Activated naive CD4-positive, alpha-beta T cell treated with anti-CD3 and anti-CD28 coated beads, Interleukin-2, amount 10 ng/mL, durations not matched to agents 7 days and 5 days (primary cell): ENCODE measurements at regions not wholly inside any gene's neighbourhood (a gene's known extent, or its start where the extent isn't known, plus 50 kb on each side); places are given as distances from the start of the nearest gene placed in this dataset.

Source experiments
- CTCF ChIA-PET: fragments of 350-600 bp; sonication (Branson Sonifier 250); formaldehyde crosslinking; loops from one replicate; lab custom pipeline; 2021; ENCODE audit warnings: antibody characterized with exemption; lab: Charles Lee
- DNase-seq: peaks from one replicate; pipeline ENCODE4 v3.0.0-alpha.2; 2020
- H3K27ac Mint-ChIP-seq: one replicate; pipeline ENCODE4 v1.8.0; 2021; ENCODE audit warnings: mild to moderate bottlenecking, moderate library complexity, mixed read lengths
- H3K27me3 Mint-ChIP-seq: one replicate; pipeline ENCODE4 v1.8.0; 2021; ENCODE audit warnings: mild to moderate bottlenecking, mixed read lengths
- H3K36me3 Mint-ChIP-seq: one replicate; pipeline ENCODE4 v1.8.0; 2021; ENCODE audit warnings: mixed read lengths
- H3K4me1 Mint-ChIP-seq: one replicate; pipeline ENCODE4 v1.8.0; 2021; ENCODE audit warnings: mixed read lengths
- H3K4me3 Mint-ChIP-seq: one replicate; pipeline ENCODE4 v1.8.0; 2021; ENCODE audit warnings: mild to moderate bottlenecking, moderate library complexity, mixed read lengths
- H3K9me3 Mint-ChIP-seq: one replicate; pipeline ENCODE4 v1.8.0; 2021; ENCODE audit warnings: mixed read lengths

DNA sequence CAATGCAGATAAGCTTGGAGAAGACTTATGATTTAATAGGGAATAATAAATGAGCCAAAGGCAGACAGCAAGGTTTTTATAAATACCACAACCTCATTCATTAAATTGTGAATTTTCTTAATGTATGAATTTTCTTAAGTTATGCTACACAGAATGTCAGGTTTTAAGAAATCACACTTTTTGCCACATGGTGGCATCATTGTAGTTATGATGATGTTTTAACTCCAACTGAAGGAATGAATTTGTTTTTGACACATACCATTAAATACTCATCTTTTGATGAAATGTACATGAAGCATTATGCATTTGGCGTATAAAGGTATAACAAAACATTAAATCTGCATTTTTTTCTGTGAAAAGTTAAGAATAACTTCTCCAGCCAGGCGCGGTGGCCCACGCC lies 524.1 kb upstream of the FBXO33 start:
- Mint-ChIP-seq H3K27ac (no peak overlapping the region), H3K36me3 (no peaks in the 10 kb centered on the region)

GRCh38 chr14:39948235-39948634 lies 516.0 kb upstream of the FBXO33 start:
- Mint-ChIP-seq H3K9me3 (peaks cover 14% of the 10 kb centered on the region), H3K27ac (no peak overlapping the region), H3K4me1 (no peaks in the 10 kb centered on the region), H3K4me3 (no peak overlapping the region), H3K27me3 (no peaks in the 10 kb centered on the region), H3K36me3 (no peaks in the 10 kb centered on the region)
- no peak for DNase-seq
- CTCF ChIA-PET: no interaction called here

More for the DNA sequence above, 524.1 kb upstream of the FBXO33 start:
- no peaks in the 10 kb centered on the region for H3K4me1 Mint-ChIP-seq
- no peak for DNase-seq
- CTCF ChIA-PET: no interaction called here
- H3K27me3 Mint-ChIP-seq: no peaks in the 10 kb centered on the region
- H3K4me3 Mint-ChIP-seq: no peak overlapping the region
- peaks cover 19% of the 10 kb centered on the region for H3K9me3 Mint-ChIP-seq

- Mint-ChIP-seq H3K27ac (no peak overlapping the region), H3K9me3 (peaks cover 6% of the 10 kb centered on the region), H3K36me3 (no peaks in the 10 kb centered on the region), H3K27me3 (no peaks in the 10 kb centered on the region), H3K4me3 (no peak overlapping the region), H3K4me1 (no peaks in the 10 kb centered on the region)
- no peak for DNase-seq
- CTCF ChIA-PET: no interaction called here
These were observed 514.6 kb upstream of the FBXO33 start for GRCh38 chr14:39946807-39947206.

DNA sequence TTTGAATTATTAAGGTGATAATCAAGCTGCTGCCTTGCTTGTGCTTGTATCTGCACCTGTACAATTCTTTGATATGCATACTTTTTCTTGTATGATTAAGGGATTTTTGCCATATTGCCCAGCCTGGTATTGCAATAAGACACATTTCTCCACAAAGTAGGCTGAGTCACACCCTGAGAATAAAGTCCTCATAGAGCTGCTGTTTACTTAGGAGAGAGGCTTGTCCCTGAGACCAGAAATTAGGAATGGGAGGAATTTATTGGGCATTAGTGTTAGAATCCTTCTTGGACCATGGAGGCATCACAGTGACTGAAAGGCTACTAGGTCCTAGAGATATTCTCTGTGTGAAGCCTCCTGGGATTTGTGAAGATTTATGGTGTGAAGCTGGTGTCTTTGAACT lies 506.8 kb upstream of the FBXO33 start:
- Mint-ChIP-seq H3K36me3 (no peaks in the 10 kb centered on the region), H3K4me3 (no peak overlapping the region), H3K9me3 (peaks cover 5% of the 10 kb centered on the region)

GRCh38 chr14:39912192-39913100 lies 480.2 kb upstream of the FBXO33 start:
- no peak for DNase-seq
- Mint-ChIP-seq H3K4me1 (no peaks in the 10 kb centered on the region), H3K27me3 (no peaks in the 10 kb centered on the region), H3K36me3 (no peaks in the 10 kb centered on the region), H3K27ac (no peak overlapping the region), H3K9me3 (no peaks in the 10 kb centered on the region), H3K4me3 (no peak overlapping the region)
- CTCF ChIA-PET: no interaction called here

More for the DNA sequence above, 506.8 kb upstream of the FBXO33 start:
- H3K27me3 Mint-ChIP-seq: no peaks in the 10 kb centered on the region
- no peaks in the 10 kb centered on the region for H3K4me1 Mint-ChIP-seq
- no peak for DNase-seq
- CTCF ChIA-PET: no interaction called here
- no peak overlapping the region for H3K27ac Mint-ChIP-seq

GRCh38 chr14:39897657-39898056 lies 465.4 kb upstream of the FBXO33 start:
- DNase-seq: no peak
- Mint-ChIP-seq H3K9me3 (peaks cover 9% of the 10 kb centered on the region), H3K27me3 (no peaks in the 10 kb centered on the region), H3K4me1 (no peaks in the 10 kb centered on the region), H3K27ac (no peak overlapping the region), H3K4me3 (no peak overlapping the region), H3K36me3 (no peaks in the 10 kb centered on the region)
- CTCF ChIA-PET: no interaction called here

DNA sequence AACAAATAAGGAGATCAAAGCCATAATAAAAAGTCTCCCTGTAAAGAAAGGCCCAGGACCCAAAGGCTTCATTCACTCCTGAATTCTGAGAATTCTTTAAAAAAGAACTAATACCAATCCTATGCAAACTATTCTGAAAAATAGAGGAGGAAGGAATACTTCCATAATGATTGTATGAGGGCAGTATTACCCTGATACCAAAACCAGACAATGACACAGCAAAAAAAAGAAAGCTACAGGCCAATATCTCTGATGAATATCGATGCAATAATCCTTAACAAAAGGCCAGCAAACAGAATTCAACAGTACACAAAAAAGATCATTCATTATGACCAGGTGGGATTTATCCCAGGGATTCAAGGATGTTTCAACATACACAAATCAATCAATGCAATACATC lies 457.8 kb upstream of the FBXO33 start:
- no peaks in the 10 kb centered on the region for H3K36me3 Mint-ChIP-seq
- CTCF ChIA-PET: no interaction called here
- no peak overlapping the region for H3K4me3 Mint-ChIP-seq
- H3K27me3 Mint-ChIP-seq: no peaks in the 10 kb centered on the region
- no peak for DNase-seq
- no peak overlapping the region for H3K27ac Mint-ChIP-seq
- H3K9me3 Mint-ChIP-seq: peaks cover 10% of the 10 kb centered on the region
- H3K4me1 Mint-ChIP-seq: no peaks in the 10 kb centered on the region

DNA sequence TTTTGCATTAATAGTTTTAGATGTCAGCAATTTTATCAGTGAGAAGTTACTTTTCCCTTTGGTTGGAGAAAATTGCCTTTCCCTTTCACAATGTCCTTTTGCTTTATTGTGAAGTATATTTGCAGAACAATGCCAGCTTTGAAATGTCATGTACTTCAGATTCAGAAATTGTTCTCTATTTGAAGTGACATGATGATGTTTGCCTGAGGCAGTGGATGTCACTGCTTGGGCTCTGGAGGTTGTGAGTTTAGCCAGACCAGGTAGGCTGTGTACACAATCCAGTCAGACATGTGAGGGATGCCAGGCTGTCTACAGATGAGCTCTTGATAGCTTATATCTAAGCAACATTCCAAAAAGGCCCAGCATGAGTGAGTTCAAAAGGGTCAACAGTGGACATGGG lies 451.9 kb upstream of the FBXO33 start:
- CTCF ChIA-PET: no interaction called here
- no peaks in the 10 kb centered on the region for H3K4me1 Mint-ChIP-seq

GRCh38 chr14:39880965-39881364 lies 448.7 kb upstream of the FBXO33 start:
- Mint-ChIP-seq H3K4me3 (no peak overlapping the region), H3K9me3 (peaks cover 2% of the 10 kb centered on the region), H3K27me3 (no peaks in the 10 kb centered on the region), H3K36me3 (no peaks in the 10 kb centered on the region), H3K27ac (no peak overlapping the region), H3K4me1 (no peaks in the 10 kb centered on the region)
- CTCF ChIA-PET: no interaction called here
- DNase-seq: no peak

More for the DNA sequence above, 451.9 kb upstream of the FBXO33 start:
- no peaks in the 10 kb centered on the region for H3K36me3 Mint-ChIP-seq
- H3K27me3 Mint-ChIP-seq: no peaks in the 10 kb centered on the region
- no peak overlapping the region for H3K27ac Mint-ChIP-seq
- no peak overlapping the region for H3K4me3 Mint-ChIP-seq
- DNase-seq: no peak
- H3K9me3 Mint-ChIP-seq: peaks cover 6% of the 10 kb centered on the region

DNA sequence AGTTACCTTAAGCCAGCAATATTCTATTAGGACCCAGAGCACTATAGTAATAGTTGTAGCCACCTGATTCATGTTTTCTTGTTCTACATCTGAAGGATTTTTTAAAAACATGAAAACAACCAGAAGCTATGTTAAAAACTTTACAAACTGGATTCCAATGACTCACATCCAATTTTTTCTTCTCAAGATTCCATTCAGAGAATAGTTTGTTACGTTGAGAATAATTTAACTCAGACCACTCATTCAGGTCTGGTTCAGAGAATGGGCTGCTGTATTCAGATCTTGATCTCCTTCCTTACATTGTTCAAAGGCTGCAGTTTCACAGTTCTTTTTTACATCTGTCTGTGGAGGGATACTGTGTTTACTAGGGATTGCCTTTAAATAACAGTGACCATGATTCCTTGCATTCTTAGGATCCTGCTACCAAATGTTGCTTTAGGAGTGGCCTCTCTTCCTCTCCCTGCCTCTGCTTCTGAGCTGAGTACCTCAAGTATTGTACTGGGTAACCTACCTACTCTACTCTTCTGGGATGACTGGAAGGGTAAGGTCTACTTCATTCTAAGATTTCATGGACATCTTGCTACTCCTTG lies 448.0 kb upstream of the FBXO33 start:
- H3K4me1 Mint-ChIP-seq: no peaks in the 10 kb centered on the region
- no peak for DNase-seq
- H3K4me3 Mint-ChIP-seq: no peak overlapping the region
- H3K27me3 Mint-ChIP-seq: no peaks in the 10 kb centered on the region
- H3K36me3 Mint-ChIP-seq: no peaks in the 10 kb centered on the region
- CTCF ChIA-PET: no interaction called here
- H3K9me3 Mint-ChIP-seq: peaks cover 4% of the 10 kb centered on the region
- H3K27ac Mint-ChIP-seq: no peak overlapping the region

GRCh38 chr14:39877577-39878190 lies 445.5 kb upstream of the FBXO33 start:
- CTCF ChIA-PET: no interaction called here
- H3K27ac Mint-ChIP-seq: no peak overlapping the region
- no peaks in the 10 kb centered on the region for H3K4me1 Mint-ChIP-seq
- peaks cover 8% of the 10 kb centered on the region for H3K9me3 Mint-ChIP-seq
- DNase-seq: no peak
- no peak overlapping the region for H3K4me3 Mint-ChIP-seq
- H3K36me3 Mint-ChIP-seq: no peaks in the 10 kb centered on the region
- no peaks in the 10 kb centered on the region for H3K27me3 Mint-ChIP-seq

DNA sequence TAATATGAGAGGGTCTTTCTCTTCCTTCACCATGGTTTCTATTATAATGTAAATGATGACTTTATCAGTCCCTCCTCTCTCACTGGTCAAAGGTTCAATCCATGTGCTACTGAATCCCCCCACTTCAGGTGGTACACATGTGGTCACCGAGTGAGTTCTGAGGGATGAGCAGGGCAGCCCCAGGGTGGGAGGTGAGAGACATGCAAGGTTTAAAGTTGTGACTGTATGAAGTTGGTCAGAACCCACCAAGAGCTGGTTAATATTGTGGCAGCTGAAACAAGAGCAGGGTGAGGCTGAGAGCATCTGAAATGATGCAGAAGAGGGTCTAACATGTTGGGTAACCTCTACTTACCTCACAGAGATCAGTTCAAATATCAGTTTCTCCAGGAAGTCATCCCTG lies 444.7 kb upstream of the FBXO33 start:
- DNase-seq: no peak
- Mint-ChIP-seq H3K4me3 (no peak overlapping the region), H3K27me3 (no peaks in the 10 kb centered on the region), H3K27ac (no peak overlapping the region), H3K4me1 (no peaks in the 10 kb centered on the region), H3K9me3 (peaks cover 8% of the 10 kb centered on the region), H3K36me3 (no peaks in the 10 kb centered on the region)
- CTCF ChIA-PET: no interaction called here

- H3K4me1 Mint-ChIP-seq: no peaks in the 10 kb centered on the region
- H3K9me3 Mint-ChIP-seq: peaks cover 6% of the 10 kb centered on the region
- no peak overlapping the region for H3K4me3 Mint-ChIP-seq
- no peaks in the 10 kb centered on the region for H3K27me3 Mint-ChIP-seq
- no peak for DNase-seq
- H3K36me3 Mint-ChIP-seq: no peaks in the 10 kb centered on the region
- CTCF ChIA-PET: no interaction called here
- no peak overlapping the region for H3K27ac Mint-ChIP-seq
These were observed 442.8 kb upstream of the FBXO33 start for GRCh38 chr14:39875028-39875427.

GRCh38 chr14:39873791-39874190 lies 441.6 kb upstream of the FBXO33 start:
- Mint-ChIP-seq H3K9me3 (peaks cover 6% of the 10 kb centered on the region), H3K4me1 (no peaks in the 10 kb centered on the region), H3K36me3 (no peaks in the 10 kb centered on the region), H3K4me3 (no peak overlapping the region), H3K27ac (no peak overlapping the region), H3K27me3 (no peaks in the 10 kb centered on the region)
- CTCF ChIA-PET: no interaction called here
- no peak for DNase-seq

- peaks cover 3% of the 10 kb centered on the region for H3K9me3 Mint-ChIP-seq
- CTCF ChIA-PET: no interaction called here
- no peaks in the 10 kb centered on the region for H3K27me3 Mint-ChIP-seq
- no peak overlapping the region for H3K27ac Mint-ChIP-seq
- H3K36me3 Mint-ChIP-seq: no peaks in the 10 kb centered on the region
- no peak overlapping the region for H3K4me3 Mint-ChIP-seq
- DNase-seq: no peak
- H3K4me1 Mint-ChIP-seq: no peaks in the 10 kb centered on the region
These were observed 436.7 kb upstream of the FBXO33 start for GRCh38 chr14:39868949-39869348.
